OCI-LY7 (cell line): ENCODE measurements at regions not wholly inside any gene's neighbourhood (a gene's known extent, or its start where the extent isn't known, plus 50 kb on each side); places are given as distances from the start of the nearest gene placed in this dataset.

ENCODE experiments used
- BruUV-seq: library from RNA; stranded (reverse); fragments of 400-500 nt; replicated peaks from 2 replicates; lab custom pipeline; 2021; lab: Mats Ljungman, UMichigan
- CTCF ChIA-PET: fragments of 300-600 bp; sonication (Branson Sonifier 250); formaldehyde crosslinking; loops from one replicate; lab custom pipeline; 2022; ENCODE audit warnings: antibody characterized with exemption; ENCODE audit not compliant: unreplicated experiment; lab: Charles Lee
- POLR2A ChIA-PET: fragments of 300-600 bp; sonication (Branson Sonifier 250); formaldehyde crosslinking; loops from one replicate; lab custom pipeline; 2022; ENCODE audit warnings: antibody characterized with exemption; lab: Charles Lee
- DNase-seq: peaks from one replicate; pipeline ENCODE4 v3.0.0-alpha.2; 2015; ENCODE audit warnings: low spot score
- H2AFZ ChIP-seq: fragments of 200-600 bp; sonication (generic), shearing (Covaris generic); 2 replicates; pipeline ENCODE4 v1.6.1; 2014; ENCODE audit warnings: mild to moderate bottlenecking, antibody characterized with exemption, low read length, moderate library complexity
- H3K27ac ChIP-seq: fragments of 200-600 bp; sonication (generic); 2 replicates; pipeline ENCODE4 v1.5.1; 2014; ENCODE audit warnings: mixed run types, low read depth, mild to moderate bottlenecking, moderate library complexity, low read length, inconsistent platforms; ENCODE audit not compliant: poor library complexity, severe bottlenecking
- H3K36me3 ChIP-seq: fragments of 200-600 bp; sonication (generic); 2 replicates; pipeline ENCODE4 v1.6.1; 2014; ENCODE audit warnings: mild to moderate bottlenecking, antibody characterized with exemption, low read length, moderate library complexity, mixed read lengths; ENCODE audit not compliant: insufficient read depth
- H3K4me1 ChIP-seq: fragments of 200-600 bp; sonication (generic); 2 replicates; pipeline ENCODE4 v1.5.1; 2014; ENCODE audit warnings: mild to moderate bottlenecking, low read length; ENCODE audit not compliant: insufficient read depth, poor library complexity, severe bottlenecking
- H3K4me2 ChIP-seq: fragments of 200-600 bp; sonication (generic); 2 replicates; pipeline ENCODE4 v1.6.1; 2014; ENCODE audit warnings: mild to moderate bottlenecking, low read length
- H3K4me3 ChIP-seq: fragments of 200-600 bp; sonication (generic); 2 replicates; pipeline ENCODE4 v1.5.1; 2014; ENCODE audit warnings: mild to moderate bottlenecking, low read depth, low read length; ENCODE audit not compliant: poor library complexity, severe bottlenecking
- H3K79me2 ChIP-seq: fragments of 200-600 bp; sonication (generic); 2 replicates; pipeline ENCODE4 v1.6.1; 2016; ENCODE audit warnings: low read depth, mild to moderate bottlenecking, low read length, moderate library complexity, mixed read lengths; ENCODE audit not compliant: insufficient read depth
- H3K9me2 ChIP-seq: fragments of 200-600 bp; sonication (generic); 2 replicates; pipeline ENCODE4 v1.6.1; 2016; ENCODE audit warnings: mild to moderate bottlenecking, low read length, mixed read lengths; ENCODE audit not compliant: insufficient read depth
- H3K9me3 ChIP-seq: fragments of 200-600 bp; sonication (generic); 2 replicates; pipeline ENCODE4 v1.6.1; 2014; ENCODE audit warnings: mild to moderate bottlenecking, mixed run types, low read length, mixed read lengths
- H4K20me1 ChIP-seq: fragments of 200-600 bp; sonication (generic); 2 replicates; pipeline ENCODE4 v1.6.1; 2014; ENCODE audit warnings: mild to moderate bottlenecking, antibody characterized with exemption, low read length, moderate library complexity, mixed read lengths; ENCODE audit not compliant: insufficient read depth
- EZH2phosphoT487 ChIP-seq: fragments of 200-600 bp; sonication (generic); IDR thresholded peaks from 2 replicates; pipeline ENCODE4 v1.6.1; 2018; ENCODE audit warnings: low read depth, borderline replicate concordance, mild to moderate bottlenecking, mixed run types, antibody characterized with exemption, low read length, moderate library complexity, mixed read lengths
- intact Hi-C: fragments of 100-400 bp; cut with micrococcal nuclease; formaldehyde crosslinking; loops from one replicate; pipeline ENCODE4 v1.10.0; 2022; ENCODE audit not compliant: unreplicated experiment
- TF ChIP-seq, protein P1 (sequence below): fragments of 200-600 bp; sonication (generic); conservative IDR thresholded peaks from 2 replicates; pipeline ENCODE4 v1.5.1; 2014; ENCODE audit warnings: mild to moderate bottlenecking, antibody characterized with exemption, low read length, moderate library complexity, mixed read lengths

DNA sequence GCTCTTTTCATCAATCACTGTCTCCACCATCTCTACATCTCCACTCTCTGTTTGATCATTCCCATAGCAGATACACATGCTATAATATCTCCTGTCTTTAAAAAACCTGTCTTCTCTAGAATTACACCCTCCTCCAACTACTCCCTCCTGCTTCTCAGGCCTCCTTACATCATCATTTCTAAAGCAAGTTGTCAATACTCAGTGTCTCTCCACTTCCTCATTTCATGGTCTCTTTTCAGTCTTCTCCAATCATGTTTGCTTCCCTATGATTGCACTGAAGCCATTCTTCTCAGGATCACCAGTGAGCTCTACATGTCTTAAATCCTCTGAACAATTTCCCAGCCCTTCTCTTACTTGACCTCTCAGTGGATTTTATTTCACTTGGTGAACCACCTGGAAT lies 87.0 kb upstream of the ZNF280D start:
- no peaks in the 10 kb centered on the region for H3K36me3 ChIP-seq
- H4K20me1 ChIP-seq, result no peaks in the 10 kb centered on the region
- intact Hi-C loops, result no loop called here
- H3K9me3 ChIP-seq, result no peaks in the 10 kb centered on the region
- peak overlapping the region; percentile 63; the same call in 1 of the 2 replicates for H2AFZ ChIP-seq
- ChIA-PET POLR2A (interaction anchor here (1.3 kb wide), 1 partner anchor 26 kb away, joined by 3 read pairs; no protein-coding TSS in a partner anchor), CTCF (no interaction called here)
- H3K4me1 ChIP-seq, result no peaks in the 10 kb centered on the region
- no TSS peak for BruUV-seq
- H3K4me3 ChIP-seq, result no peak overlapping the region
- TF ChIP-seq, protein P1, sequence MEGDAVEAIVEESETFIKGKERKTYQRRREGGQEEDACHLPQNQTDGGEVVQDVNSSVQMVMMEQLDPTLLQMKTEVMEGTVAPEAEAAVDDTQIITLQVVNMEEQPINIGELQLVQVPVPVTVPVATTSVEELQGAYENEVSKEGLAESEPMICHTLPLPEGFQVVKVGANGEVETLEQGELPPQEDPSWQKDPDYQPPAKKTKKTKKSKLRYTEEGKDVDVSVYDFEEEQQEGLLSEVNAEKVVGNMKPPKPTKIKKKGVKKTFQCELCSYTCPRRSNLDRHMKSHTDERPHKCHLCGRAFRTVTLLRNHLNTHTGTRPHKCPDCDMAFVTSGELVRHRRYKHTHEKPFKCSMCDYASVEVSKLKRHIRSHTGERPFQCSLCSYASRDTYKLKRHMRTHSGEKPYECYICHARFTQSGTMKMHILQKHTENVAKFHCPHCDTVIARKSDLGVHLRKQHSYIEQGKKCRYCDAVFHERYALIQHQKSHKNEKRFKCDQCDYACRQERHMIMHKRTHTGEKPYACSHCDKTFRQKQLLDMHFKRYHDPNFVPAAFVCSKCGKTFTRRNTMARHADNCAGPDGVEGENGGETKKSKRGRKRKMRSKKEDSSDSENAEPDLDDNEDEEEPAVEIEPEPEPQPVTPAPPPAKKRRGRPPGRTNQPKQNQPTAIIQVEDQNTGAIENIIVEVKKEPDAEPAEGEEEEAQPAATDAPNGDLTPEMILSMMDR, result no peak
- no peak for TF ChIP-seq EZH2phosphoT487
- no peak for DNase-seq
- no peaks in the 10 kb centered on the region for H3K79me2 ChIP-seq
- H3K4me2 ChIP-seq, result no peak overlapping the region
- H3K9me2 ChIP-seq, result no peaks in the 10 kb centered on the region
- H3K27ac ChIP-seq, result no peak overlapping the region

DNA sequence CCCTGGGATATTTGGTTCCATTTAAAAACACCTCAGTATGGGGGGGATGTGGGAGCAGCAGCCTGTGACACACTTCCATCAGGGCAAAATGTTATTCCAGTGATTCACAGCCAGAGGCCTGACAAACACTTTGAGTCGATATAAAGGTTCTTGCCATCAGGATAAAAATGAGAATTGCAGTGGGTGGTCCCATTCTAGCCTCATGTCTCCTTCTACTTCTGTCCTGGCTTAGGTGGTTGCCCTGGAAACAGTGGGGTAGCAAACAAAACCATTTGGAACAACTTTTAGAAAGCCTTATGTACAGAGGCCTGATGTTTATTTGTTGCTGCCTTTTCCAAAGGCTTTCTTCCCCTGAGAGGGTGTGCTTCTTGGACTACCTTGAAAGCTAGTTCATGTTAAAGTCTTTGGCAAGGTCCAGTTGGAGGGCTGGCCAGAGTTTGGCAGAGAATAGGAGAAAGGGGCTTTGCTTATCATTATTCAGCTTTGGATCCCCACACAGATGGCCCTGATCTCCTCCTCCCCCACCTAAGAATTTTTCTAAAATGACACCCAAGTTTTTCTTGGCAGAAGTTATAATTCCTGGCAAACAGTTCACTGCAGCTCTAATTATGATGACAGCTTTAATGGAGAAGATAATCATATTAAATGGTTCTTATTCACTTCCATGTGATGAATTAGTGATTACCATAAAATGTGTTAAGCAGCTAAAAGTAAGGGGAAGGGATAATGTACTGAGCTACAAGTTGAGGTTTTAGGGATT lies 84.2 kb upstream of the ZNF280D start:
- intact Hi-C loops, result no loop called here
- BruUV-seq, result no TSS peak
- Histone ChIP-seq H3K4me1 (no peaks in the 10 kb centered on the region), H3K27ac (no peak overlapping the region), H3K9me3 (no peaks in the 10 kb centered on the region), H3K4me3 (no peak overlapping the region), H3K9me2 (no peaks in the 10 kb centered on the region), H3K36me3 (no peaks in the 10 kb centered on the region), H4K20me1 (no peaks in the 10 kb centered on the region), H3K4me2 (no peak overlapping the region), H3K79me2 (no peaks in the 10 kb centered on the region), H2AFZ (no peak overlapping the region)
- no peak for TF ChIP-seq EZH2phosphoT487
- TF ChIP-seq, protein P1, result no peak
- no peak for DNase-seq
- CTCF ChIA-PET, result no interaction called here
- POLR2A ChIA-PET, result interaction anchor here (0.6 to 0.7 kb wide), 2 partner anchors 242 to 1328 kb away, joined by 3 read pairs; no protein-coding TSS in a partner anchor

DNA sequence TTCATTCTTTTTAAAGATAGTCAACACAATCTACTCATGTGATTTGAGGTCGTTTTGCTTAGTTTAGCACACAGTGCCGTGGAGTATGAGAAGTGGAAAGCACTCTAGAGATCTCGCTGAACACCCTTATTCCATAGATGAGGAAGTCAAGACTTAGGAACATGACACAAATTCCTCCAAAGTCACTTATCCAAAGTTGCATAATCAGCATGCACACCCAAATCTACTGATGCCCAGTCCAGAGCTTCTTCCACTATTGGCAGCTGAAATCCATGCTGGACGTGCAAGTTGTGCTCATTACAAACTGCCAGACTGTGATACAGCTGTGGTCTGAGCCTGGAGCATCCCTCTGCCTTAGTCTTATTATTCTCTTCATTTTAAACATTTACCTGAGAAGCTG lies 83.5 kb upstream of the ZNF280D start:
- BruUV-seq, result no TSS peak
- H3K4me3 ChIP-seq, result no peak overlapping the region

More for the DNA sequence above, 83.5 kb upstream of the ZNF280D start:
- intact Hi-C loops, result no loop called here
- Histone ChIP-seq H2AFZ (no peak overlapping the region), H3K27ac (no peak overlapping the region), H3K4me1 (peaks cover 5% of the 10 kb centered on the region), H3K36me3 (no peaks in the 10 kb centered on the region), H4K20me1 (no peaks in the 10 kb centered on the region), H3K79me2 (no peaks in the 10 kb centered on the region), H3K9me2 (no peaks in the 10 kb centered on the region), H3K9me3 (no peaks in the 10 kb centered on the region), H3K4me2 (no peak overlapping the region)
- POLR2A ChIA-PET, result interaction anchor here (0.7 kb wide), 2 partner anchors 295 to 1327 kb away, joined by 3 read pairs; no protein-coding TSS in a partner anchor
- no peak for DNase-seq
- no peak for TF ChIP-seq EZH2phosphoT487
- TF ChIP-seq, protein P1, result no peak
- CTCF ChIA-PET, result no interaction called here
